ENCODE measurements at regions not wholly inside any gene's neighbourhood (a gene's known extent, or its start where the extent isn't known, plus 50 kb on each side); places are given as distances from the start of the nearest gene placed in this dataset.

- TF ChIP-seq, protein P1, sequence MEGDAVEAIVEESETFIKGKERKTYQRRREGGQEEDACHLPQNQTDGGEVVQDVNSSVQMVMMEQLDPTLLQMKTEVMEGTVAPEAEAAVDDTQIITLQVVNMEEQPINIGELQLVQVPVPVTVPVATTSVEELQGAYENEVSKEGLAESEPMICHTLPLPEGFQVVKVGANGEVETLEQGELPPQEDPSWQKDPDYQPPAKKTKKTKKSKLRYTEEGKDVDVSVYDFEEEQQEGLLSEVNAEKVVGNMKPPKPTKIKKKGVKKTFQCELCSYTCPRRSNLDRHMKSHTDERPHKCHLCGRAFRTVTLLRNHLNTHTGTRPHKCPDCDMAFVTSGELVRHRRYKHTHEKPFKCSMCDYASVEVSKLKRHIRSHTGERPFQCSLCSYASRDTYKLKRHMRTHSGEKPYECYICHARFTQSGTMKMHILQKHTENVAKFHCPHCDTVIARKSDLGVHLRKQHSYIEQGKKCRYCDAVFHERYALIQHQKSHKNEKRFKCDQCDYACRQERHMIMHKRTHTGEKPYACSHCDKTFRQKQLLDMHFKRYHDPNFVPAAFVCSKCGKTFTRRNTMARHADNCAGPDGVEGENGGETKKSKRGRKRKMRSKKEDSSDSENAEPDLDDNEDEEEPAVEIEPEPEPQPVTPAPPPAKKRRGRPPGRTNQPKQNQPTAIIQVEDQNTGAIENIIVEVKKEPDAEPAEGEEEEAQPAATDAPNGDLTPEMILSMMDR (IDR thresholded peaks at IDR 0.05) = no peak
- TF ChIP-seq POLR2A (IDR thresholded peaks at IDR 0.05) = no peak
- no peak for TF ChIP-seq POLR2AphosphoS5 (IDR thresholded peaks at IDR 0.05)
Observed at GRCh38 chr1:63107066-63107465, 215.3 kb upstream of the FOXD3 start.

Measured in prostate gland (tissue), 2 donors.